ENCODE measurements at regions not wholly inside any gene's neighbourhood (a gene's known extent, or its start where the extent isn't known, plus 50 kb on each side); places are given as distances from the start of the nearest gene placed in this dataset.
"Not testable (repeated sequence)": the region's sequence is repeated elsewhere in the genome, so short reads cannot be mapped to it uniquely, and the experiment has no call there.

GRCh38 chr7:152502813-152503790 is 67.3 kb upstream of the KMT2C start:
- Mint-ChIP-seq H3K9me3 (no peaks in the 10 kb centered on the region), H3K36me3 (no peaks in the 10 kb centered on the region), H3K4me3 (no peak overlapping the region), H3K4me1 (no peaks in the 10 kb centered on the region), H3K27ac (no peak overlapping the region), H3K27me3 (ENCODE audit: low read depth in 2 of 2) (no peaks in the 10 kb centered on the region)
- no peaks in the 10 kb centered on the region for H3K4me1 ChIP-seq (ENCODE audit: control insufficient read depth, insufficient read depth, low read length)
- H3K9me3 ChIP-seq (ENCODE audit: control insufficient read depth, insufficient read depth, low read length): no peaks in the 10 kb centered on the region
- no peaks in the 10 kb centered on the region for H3K27me3 ChIP-seq (ENCODE audit: control insufficient read depth, insufficient read depth, low read length)
- no peak overlapping the region for H3K27ac ChIP-seq (ENCODE audit: low read length)
- WGBS (ENCODE audit: insufficient coverage): 83% methylated on average over 13 of the region's 13 CpGs
- no peaks in the 10 kb centered on the region for H3K36me3 ChIP-seq (ENCODE audit: control insufficient read depth, insufficient read depth, low read length)
- DNase-seq: no peak
- intact Hi-C loops (cut with micrococcal nuclease): no loop called here
- H3K4me3 ChIP-seq (ENCODE audit: low read length): no peak overlapping the region
- TF ChIP-seq, protein P1, sequence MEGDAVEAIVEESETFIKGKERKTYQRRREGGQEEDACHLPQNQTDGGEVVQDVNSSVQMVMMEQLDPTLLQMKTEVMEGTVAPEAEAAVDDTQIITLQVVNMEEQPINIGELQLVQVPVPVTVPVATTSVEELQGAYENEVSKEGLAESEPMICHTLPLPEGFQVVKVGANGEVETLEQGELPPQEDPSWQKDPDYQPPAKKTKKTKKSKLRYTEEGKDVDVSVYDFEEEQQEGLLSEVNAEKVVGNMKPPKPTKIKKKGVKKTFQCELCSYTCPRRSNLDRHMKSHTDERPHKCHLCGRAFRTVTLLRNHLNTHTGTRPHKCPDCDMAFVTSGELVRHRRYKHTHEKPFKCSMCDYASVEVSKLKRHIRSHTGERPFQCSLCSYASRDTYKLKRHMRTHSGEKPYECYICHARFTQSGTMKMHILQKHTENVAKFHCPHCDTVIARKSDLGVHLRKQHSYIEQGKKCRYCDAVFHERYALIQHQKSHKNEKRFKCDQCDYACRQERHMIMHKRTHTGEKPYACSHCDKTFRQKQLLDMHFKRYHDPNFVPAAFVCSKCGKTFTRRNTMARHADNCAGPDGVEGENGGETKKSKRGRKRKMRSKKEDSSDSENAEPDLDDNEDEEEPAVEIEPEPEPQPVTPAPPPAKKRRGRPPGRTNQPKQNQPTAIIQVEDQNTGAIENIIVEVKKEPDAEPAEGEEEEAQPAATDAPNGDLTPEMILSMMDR (IDR thresholded peaks at IDR 0.05): no peak
- no peak for ATAC-seq

- Mint-ChIP-seq H3K27me3 (ENCODE audit: low read depth in 2 of 2) (no peaks in the 10 kb centered on the region), H3K9me3 (no peaks in the 10 kb centered on the region), H3K4me3 (no peak overlapping the region), H3K27ac (no peak overlapping the region), H3K4me1 (no peaks in the 10 kb centered on the region), H3K36me3 (no peaks in the 10 kb centered on the region)
- intact Hi-C loops (cut with micrococcal nuclease): no loop called here
- Histone ChIP-seq H3K27ac (ENCODE audit: low read length) (no peak overlapping the region), H3K27me3 (ENCODE audit: control insufficient read depth, insufficient read depth, low read length) (no peaks in the 10 kb centered on the region), H3K4me3 (ENCODE audit: low read length) (no peak overlapping the region), H3K9me3 (ENCODE audit: control insufficient read depth, insufficient read depth, low read length) (no peaks in the 10 kb centered on the region), H3K4me1 (ENCODE audit: control insufficient read depth, insufficient read depth, low read length) (no peaks in the 10 kb centered on the region), H3K36me3 (ENCODE audit: control insufficient read depth, insufficient read depth, low read length) (no peaks in the 10 kb centered on the region)
- TF ChIP-seq, protein P1 (IDR thresholded peaks at IDR 0.05): no peak
- ATAC-seq (no peak), DNase-seq (no peak)
- 95% methylated on average over 2 of the region's 3 CpGs for WGBS (ENCODE audit: insufficient coverage)
Measured at GRCh38 chr7:152501506-152501905, 65.7 kb upstream of the KMT2C start.

DNA sequence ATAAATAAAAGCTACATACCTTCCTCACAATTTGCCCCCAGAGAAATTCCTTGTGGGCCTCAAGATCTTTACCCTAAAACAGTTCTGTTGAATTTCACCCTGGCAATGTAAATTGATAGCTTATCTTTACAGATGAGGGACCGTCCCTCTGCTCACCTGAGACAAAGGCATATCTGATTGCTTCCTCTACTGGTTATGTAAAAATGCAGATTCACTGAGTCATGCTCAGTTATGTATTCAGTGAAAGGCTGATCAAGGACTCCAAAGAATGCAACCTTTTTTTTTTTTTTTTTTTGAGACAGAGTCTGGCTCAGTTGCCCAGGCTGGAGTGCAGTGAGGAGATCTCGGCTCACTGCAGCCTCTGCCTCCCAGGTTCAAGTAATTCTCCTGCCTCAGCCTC is 64.2 kb upstream of the KMT2C start:
- H3K27me3 ChIP-seq (ENCODE audit: control insufficient read depth, insufficient read depth, low read length); ATAC-seq; intact Hi-C loops (cut with micrococcal nuclease); H3K4me3 Mint-ChIP-seq; H3K27ac ChIP-seq (ENCODE audit: low read length); H3K9me3 Mint-ChIP-seq; H3K36me3 Mint-ChIP-seq; H3K36me3 ChIP-seq (ENCODE audit: control insufficient read depth, insufficient read depth, low read length); H3K27me3 Mint-ChIP-seq (ENCODE audit: low read depth in 2 of 2); H3K27ac Mint-ChIP-seq; H3K4me1 ChIP-seq (ENCODE audit: control insufficient read depth, insufficient read depth, low read length); DNase-seq; H3K9me3 ChIP-seq (ENCODE audit: control insufficient read depth, insufficient read depth, low read length); H3K4me1 Mint-ChIP-seq; H3K4me3 ChIP-seq (ENCODE audit: low read length): not testable (repeated sequence)
- 100% methylated on average over 2 of the region's 2 CpGs for WGBS (ENCODE audit: insufficient coverage)

DNA sequence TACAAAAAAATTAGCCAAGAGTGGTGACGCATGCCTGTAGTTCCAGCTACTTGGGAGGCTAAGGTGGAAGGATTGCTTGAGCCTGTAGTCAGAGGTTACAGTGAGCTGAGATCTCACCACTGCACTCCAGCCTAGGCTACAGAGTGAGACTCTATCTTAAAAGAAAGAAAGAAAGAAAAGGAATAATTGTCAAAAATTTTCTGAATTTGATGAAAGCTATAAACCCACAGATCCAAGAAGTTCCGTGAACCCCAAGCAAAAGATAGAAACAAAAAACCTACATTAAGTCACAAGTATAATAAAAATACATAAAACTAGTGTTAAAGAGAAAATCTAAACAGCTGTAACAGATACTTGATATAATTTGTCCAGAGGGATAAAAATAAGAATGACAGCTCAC is 60.1 kb upstream of the KMT2C start:
- H3K4me3 Mint-ChIP-seq: no peak overlapping the region
- H3K36me3 Mint-ChIP-seq: no peaks in the 10 kb centered on the region
- DNase-seq (no peak), ATAC-seq (no peak)
- Histone ChIP-seq H3K4me3 (ENCODE audit: low read length) (no peak overlapping the region), H3K9me3 (ENCODE audit: control insufficient read depth, insufficient read depth, low read length) (no peaks in the 10 kb centered on the region), H3K27ac (ENCODE audit: low read length) (no peak overlapping the region), H3K4me1 (ENCODE audit: control insufficient read depth, insufficient read depth, low read length) (no peaks in the 10 kb centered on the region), H3K27me3 (ENCODE audit: control insufficient read depth, insufficient read depth, low read length) (no peaks in the 10 kb centered on the region), H3K36me3 (ENCODE audit: control insufficient read depth, insufficient read depth, low read length) (no peaks in the 10 kb centered on the region)
- H3K9me3 Mint-ChIP-seq: no peaks in the 10 kb centered on the region
- H3K27ac Mint-ChIP-seq: no peak overlapping the region
- intact Hi-C loops (cut with micrococcal nuclease): no loop called here
- H3K4me1 Mint-ChIP-seq: no peaks in the 10 kb centered on the region
- TF ChIP-seq, protein P1 (IDR thresholded peaks at IDR 0.05): no peak
- WGBS (ENCODE audit: insufficient coverage): no CpG with 5 or more reads among the region's 2 CpGs
- H3K27me3 Mint-ChIP-seq (ENCODE audit: low read depth in 2 of 2): no peaks in the 10 kb centered on the region
